Fibroblast of pulmonary artery (primary cell): ENCODE measurements at regions not wholly inside any gene's neighbourhood (a gene's known extent, or its start where the extent isn't known, plus 50 kb on each side); places are given as distances from the start of the nearest gene placed in this dataset.

Source experiments
- DNase-seq: peaks from one replicate; pipeline ENCODE4 v3.0.0-alpha.2; 2010; ENCODE audit warnings: low read depth
- H3K4me3 ChIP-seq: replicated peaks from 2 replicates; pipeline ENCODE4 v1.5.1; 2011; ENCODE audit warnings: low read depth, mild to moderate bottlenecking, control low read depth, low read length, moderate library complexity
- CTCF ChIP-seq: IDR thresholded peaks from 2 replicates; pipeline ENCODE4 v1.5.1; 2011; ENCODE audit warnings: mild to moderate bottlenecking, control low read depth, low read length, inconsistent platforms; ENCODE audit errors: missing control alignments

DNA sequence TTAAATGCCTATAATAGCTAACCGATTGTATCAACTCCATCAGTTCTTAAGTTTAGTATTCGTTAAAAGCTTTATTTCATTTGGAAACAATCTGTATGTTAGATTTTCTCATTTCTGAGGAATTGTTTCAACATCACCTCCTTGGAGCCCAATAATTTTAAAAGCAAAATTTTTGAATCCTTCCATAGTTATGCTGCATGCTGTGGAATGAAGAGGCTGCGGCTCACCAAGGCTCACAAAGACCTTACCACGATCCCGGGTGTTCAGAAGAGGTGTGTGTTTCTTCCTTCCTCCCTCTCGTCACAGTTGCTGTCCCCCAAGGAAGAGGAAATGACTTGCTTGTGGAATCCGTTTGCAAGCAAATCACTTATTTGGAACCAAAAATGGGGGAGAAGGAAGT is 143.8 kb downstream of the FGF1 start:
- H3K4me3 ChIP-seq, result no peak overlapping the region
- TF ChIP-seq CTCF, result no peak
- DNase-seq, result no peak

DNA sequence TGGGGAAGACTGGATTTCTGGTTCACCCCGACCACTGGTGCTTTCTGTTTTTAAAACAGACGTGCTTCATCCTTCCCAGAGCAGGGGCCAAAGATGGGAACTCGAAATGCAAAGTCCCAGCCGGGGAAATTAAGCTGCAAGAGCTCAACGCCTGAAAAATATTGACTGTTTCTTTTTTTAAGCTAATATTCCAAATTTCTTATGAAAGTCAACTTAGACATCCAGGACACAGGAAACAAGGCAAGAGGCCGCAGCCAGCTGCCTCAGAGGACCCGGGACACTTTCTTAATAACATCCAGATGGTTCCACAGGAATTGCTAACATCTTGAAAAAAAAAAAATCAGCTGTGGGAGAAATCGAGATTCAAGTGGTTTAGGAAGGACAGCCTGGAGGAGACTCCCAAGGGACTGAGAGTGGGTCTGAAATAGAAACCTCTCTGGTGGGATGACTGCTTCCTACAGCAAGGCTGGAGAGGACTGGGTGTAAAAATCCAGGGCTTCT is 144.9 kb downstream of the FGF1 start:
- H3K4me3 ChIP-seq, result no peak overlapping the region
- no peak for TF ChIP-seq CTCF
- peak; percentile 66 for DNase-seq

- no peak overlapping the region for H3K4me3 ChIP-seq
- no peak for TF ChIP-seq CTCF
- no peak for DNase-seq
Observed at GRCh38 chr5:142539154-142539740, 146.6 kb downstream of the FGF1 start.

DNA sequence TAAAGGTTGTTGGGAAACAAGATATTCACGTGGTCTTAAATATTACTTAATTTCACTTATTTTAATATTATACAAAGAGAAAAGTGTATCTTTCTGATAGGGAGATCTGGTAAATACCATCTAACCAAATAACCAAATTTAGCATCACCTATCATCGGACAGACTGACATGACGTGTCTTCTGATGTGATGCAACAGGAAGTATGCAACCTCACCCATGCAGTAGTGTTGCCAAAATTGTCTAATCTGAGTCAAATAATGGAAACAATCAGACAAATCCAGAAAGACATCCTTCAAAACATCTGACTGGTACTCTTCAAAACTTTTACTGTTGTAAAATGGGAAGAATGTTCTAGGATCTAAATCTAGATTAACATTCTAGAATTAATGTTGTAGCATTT is 148.0 kb downstream of the FGF1 start:
- no peak for TF ChIP-seq CTCF
- DNase-seq, result peak; percentile 77
- no peak overlapping the region for H3K4me3 ChIP-seq

DNA sequence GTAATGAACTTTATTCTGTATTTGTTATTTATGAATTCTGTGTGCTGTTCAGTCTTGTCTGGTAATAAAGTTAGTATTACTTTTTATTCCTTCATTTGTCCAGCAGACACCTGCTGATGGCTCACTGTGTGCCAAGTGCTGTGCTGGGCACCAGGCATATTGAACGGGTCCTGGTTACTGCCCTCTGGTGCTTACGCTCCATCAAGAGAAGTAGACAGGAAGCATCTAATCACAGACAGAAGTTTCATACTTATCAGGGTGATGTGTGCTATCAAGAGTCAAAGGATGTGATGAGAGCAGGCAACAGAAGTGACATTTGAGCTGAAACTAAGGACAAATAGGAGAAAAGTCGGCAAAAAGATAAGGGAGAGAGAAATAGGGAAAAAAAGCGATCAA is 153.1 kb downstream of the FGF1 start:
- TF ChIP-seq CTCF, result no peak
- H3K4me3 ChIP-seq, result no peak overlapping the region
- DNase-seq, result no peak

- TF ChIP-seq CTCF, result no peak
- peak; percentile 26 for DNase-seq
- no peak overlapping the region for H3K4me3 ChIP-seq
Observed at GRCh38 chr5:142531977-142532780, 153.7 kb downstream of the FGF1 start.

- no peak overlapping the region for H3K4me3 ChIP-seq
- no peak for DNase-seq
- TF ChIP-seq CTCF, result no peak
Observed at GRCh38 chr5:142530904-142531303, 155.0 kb downstream of the FGF1 start.
